Activated CD4-positive, alpha-beta T cell treated with anti-CD3 and anti-CD28 coated beads, Interleukin-2, amount 10 ng/mL, durations not matched to agents 24 days and 14 days (primary cell): ENCODE measurements at regions not wholly inside any gene's neighbourhood (a gene's known extent, or its start where the extent isn't known, plus 50 kb on each side); places are given as distances from the start of the nearest gene placed in this dataset.

Source experiments
- DNase-seq: peaks from one replicate; pipeline ENCODE4 v3.0.0; 2022
- H3K27ac Mint-ChIP-seq: one replicate; pipeline ENCODE4 v1.8.0; 2022; ENCODE audit warnings: mild to moderate bottlenecking, mixed read lengths
- H3K27me3 Mint-ChIP-seq: one replicate; pipeline ENCODE4 v1.8.0; 2022; ENCODE audit warnings: mixed read lengths
- H3K36me3 Mint-ChIP-seq: one replicate; pipeline ENCODE4 v1.8.0; 2022; ENCODE audit warnings: low read depth, mild to moderate bottlenecking, mixed read lengths
- H3K4me1 Mint-ChIP-seq: one replicate; pipeline ENCODE4 v1.8.0; 2021; ENCODE audit warnings: mixed read lengths
- H3K4me3 Mint-ChIP-seq: one replicate; pipeline ENCODE4 v1.8.0; 2022; ENCODE audit warnings: mild to moderate bottlenecking, moderate library complexity, mixed read lengths
- H3K9me3 Mint-ChIP-seq: one replicate; pipeline ENCODE4 v1.8.0; 2021; ENCODE audit warnings: mixed read lengths
- intact Hi-C: fragments of 100-400 bp; cut with micrococcal nuclease; formaldehyde crosslinking; loops from one replicate; pipeline ENCODE4 v1.15.1; 2023

DNA sequence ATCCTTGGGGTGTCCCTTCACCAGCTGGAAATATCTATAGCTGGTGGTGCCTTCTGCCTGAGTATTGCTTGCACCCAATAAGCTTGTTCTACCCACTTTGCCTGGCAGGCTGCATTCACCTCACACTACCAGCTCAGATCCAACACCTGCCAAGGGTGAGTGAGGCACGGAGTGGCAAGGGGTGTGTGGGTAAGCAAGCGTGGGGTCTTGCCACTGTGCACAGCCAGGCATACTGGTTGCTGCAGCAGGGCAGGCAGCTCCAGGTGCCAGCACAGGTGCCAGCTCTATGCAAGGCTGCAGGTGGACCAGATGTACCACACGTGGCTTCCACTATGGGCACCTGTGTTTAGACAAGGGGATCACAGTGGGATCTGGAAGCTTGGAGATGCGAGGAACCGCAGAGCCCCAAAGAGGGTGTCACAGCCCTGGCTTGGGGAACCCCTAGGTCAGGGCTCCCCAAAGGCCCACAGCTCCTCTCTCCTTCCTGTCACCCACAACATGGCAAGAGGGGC, 167.7 kb upstream of the MRPS30 start:
- Mint-ChIP-seq H3K36me3 (no peaks in the 10 kb centered on the region), H3K9me3 (peaks cover 3% of the 10 kb centered on the region), H3K27ac (no peak overlapping the region), H3K27me3 (no peaks in the 10 kb centered on the region), H3K4me3 (no peak overlapping the region), H3K4me1 (no peaks in the 10 kb centered on the region)
- no peak for DNase-seq
- intact Hi-C loops, result no loop called here

DNA sequence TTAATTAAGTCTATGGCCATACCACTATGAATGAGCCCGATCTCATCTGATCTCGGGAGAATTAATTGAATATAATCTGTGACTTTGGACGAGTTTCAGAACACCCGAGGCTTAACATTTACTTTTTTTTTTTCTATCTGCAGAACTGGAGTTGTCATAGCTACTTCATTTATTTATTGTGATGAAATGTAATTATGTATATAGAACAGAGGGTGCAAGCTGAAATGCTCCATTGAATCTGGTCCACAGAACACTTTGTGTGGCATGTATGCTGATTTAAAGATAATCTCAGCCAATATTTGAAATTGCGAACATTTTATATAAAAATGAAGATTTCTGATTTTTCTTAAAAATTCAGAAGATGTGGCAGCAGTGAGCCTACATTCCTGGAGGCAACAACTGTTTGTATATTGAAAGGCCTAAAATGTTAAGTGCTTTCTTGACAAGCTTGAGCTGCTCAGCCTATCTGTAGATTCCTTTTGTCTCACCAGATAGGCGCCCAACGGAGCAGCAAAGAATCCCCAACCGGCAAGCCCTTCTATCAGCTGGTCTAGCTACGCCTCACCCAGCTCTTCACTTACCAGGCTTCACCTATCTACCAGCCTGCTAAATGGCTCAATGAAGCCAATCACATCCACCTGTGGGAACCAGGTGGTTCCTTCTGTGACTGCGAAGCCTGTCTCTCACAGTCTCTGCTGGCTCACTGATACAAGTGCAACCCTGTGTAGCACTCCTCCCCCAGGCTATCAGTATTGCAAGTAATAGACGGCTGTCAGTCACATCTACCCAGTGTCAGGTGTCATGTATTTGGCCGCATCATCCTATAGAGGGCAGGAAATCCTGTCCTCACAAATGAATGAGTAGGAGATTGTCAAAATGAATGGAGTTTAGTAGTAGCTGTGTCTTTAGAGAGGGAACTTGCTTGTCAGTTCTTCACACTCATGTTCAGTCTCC, 170.6 kb upstream of the MRPS30 start:
- H3K27me3 Mint-ChIP-seq, result no peaks in the 10 kb centered on the region
- DNase-seq, result no peak
- no peak overlapping the region for H3K4me3 Mint-ChIP-seq
- peaks cover 7% of the 10 kb centered on the region for H3K9me3 Mint-ChIP-seq
- no peak overlapping the region for H3K27ac Mint-ChIP-seq
- no peaks in the 10 kb centered on the region for H3K36me3 Mint-ChIP-seq
- no peaks in the 10 kb centered on the region for H3K4me1 Mint-ChIP-seq
- intact Hi-C loops, result no loop called here

DNA sequence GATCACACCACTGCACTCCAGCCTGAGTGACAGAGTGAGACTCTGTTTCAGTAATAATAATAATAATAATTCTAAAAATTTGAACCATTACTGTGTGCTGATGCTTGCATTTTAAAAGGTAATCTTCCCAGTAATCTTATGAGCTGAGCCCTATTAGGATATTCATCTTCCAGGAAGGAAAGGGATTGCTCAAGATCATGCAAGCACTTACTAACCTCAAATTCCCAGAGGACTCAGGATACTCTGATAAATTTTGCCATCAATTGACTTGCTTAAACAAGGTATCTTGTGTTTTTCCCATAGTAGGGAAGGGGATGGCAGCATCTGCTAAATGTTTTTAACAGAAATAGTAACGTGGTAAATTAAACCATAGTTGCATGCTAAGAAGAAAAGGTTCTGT, 176.4 kb upstream of the MRPS30 start:
- no peaks in the 10 kb centered on the region for H3K4me1 Mint-ChIP-seq
- no peaks in the 10 kb centered on the region for H3K36me3 Mint-ChIP-seq
- intact Hi-C loops, result no loop called here
- H3K27me3 Mint-ChIP-seq, result no peaks in the 10 kb centered on the region
- no peak overlapping the region for H3K4me3 Mint-ChIP-seq
- no peak for DNase-seq
- peaks cover 8% of the 10 kb centered on the region for H3K9me3 Mint-ChIP-seq
- no peak overlapping the region for H3K27ac Mint-ChIP-seq

DNA sequence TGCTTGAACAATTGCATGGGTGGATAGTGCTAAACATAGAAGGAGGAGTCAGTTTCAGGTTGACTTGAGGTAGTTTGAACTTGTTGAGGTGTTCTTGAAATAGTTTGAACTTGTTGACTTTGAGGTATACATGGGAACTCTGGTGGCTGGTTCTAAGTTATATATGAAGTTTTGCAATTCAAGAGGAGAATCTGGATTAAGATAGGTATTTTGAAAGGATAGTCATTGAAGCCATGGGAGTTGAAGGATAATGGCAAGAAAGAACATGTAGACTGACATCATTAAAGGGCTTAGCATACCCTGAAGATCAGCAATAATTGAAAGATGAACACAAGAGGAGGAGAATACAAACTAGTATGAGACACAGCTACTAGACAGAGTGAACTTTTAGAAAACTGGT, 181.9 kb upstream of the MRPS30 start:
- Mint-ChIP-seq H3K4me1 (no peaks in the 10 kb centered on the region), H3K9me3 (peaks cover 11% of the 10 kb centered on the region), H3K4me3 (no peak overlapping the region), H3K27ac (no peak overlapping the region), H3K36me3 (no peaks in the 10 kb centered on the region), H3K27me3 (no peaks in the 10 kb centered on the region)
- no peak for DNase-seq
- intact Hi-C loops, result no loop called here

DNA sequence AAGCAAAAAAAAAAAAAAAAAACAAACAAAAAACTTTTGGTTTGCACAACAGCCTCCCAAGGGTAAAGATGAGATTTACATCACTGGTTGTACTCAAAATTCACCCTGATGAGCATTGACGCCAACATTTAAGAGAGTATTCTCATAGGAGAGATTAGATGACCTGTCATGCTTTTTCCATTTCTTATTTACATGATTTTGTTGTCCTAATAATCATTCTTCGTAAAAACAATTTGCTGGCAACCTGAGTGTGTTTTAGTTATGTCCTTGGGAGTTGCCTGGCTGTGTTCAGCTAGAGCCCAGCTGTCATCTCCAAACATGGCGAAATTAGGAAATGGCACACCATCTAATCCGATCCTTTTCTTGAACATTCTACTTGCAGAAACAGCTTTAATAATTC, 186.4 kb upstream of the MRPS30 start:
- Mint-ChIP-seq H3K27me3 (no peaks in the 10 kb centered on the region), H3K4me3 (no peak overlapping the region), H3K36me3 (no peaks in the 10 kb centered on the region), H3K9me3 (peaks cover 6% of the 10 kb centered on the region), H3K27ac (no peak overlapping the region), H3K4me1 (no peaks in the 10 kb centered on the region)
- no peak for DNase-seq
- intact Hi-C loops, result no loop called here

DNA sequence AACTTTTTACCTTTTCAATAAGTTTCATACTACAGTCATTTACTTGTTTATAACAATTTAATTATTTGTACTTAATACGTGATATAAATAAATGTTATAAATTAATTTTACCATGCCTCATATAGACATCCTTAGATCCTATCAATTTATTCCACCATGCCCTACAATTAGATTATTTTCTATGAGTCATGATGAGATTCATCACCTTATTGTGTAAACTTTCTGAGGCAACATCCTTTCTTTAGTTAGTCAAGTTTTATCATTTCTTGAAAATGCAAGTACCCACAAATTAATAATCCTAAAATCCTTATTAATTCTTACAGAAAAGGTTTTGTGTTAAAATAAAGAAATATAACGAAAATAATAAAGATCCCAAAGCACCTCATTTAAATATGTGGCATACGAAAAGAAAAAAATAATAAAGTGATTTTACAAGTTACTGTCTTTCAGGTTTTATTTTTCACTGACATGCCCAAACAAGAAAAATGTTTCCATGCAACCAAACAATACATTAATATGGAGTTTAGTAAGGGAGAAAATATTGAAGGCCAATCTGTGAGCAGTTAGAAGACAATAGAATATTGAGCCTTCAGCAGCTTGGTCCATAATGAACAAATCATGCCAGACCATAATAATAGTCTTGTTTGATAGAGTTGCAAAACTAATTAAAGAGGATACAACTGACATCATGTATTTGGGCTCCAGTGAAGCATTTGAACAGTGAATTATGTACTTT, 188.7 kb upstream of the MRPS30 start:
- no peaks in the 10 kb centered on the region for H3K27me3 Mint-ChIP-seq
- H3K36me3 Mint-ChIP-seq, result no peaks in the 10 kb centered on the region
- DNase-seq, result no peak
- H3K4me1 Mint-ChIP-seq, result no peaks in the 10 kb centered on the region
- H3K9me3 Mint-ChIP-seq, result no peaks in the 10 kb centered on the region
- no peak overlapping the region for H3K27ac Mint-ChIP-seq
- intact Hi-C loops, result no loop called here
- no peak overlapping the region for H3K4me3 Mint-ChIP-seq

DNA sequence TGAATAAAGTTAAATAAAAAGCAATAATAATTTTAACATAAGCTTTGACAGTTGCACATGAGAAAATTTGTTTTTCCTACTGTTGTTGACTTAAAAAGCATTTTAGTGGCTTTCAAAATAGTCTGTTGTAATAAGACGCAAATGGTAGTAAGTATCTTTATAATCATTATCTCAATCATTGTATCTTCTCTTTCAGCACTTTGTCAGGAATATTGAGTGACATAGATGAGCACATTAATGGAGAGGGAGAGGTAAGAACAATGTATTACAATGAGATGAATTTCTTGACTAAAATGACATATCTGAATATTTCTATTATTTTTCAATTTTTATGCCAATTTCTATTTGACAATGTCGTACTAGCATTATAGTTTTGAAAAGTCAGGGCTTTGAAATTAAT, 193.9 kb upstream of the MRPS30 start:
- Mint-ChIP-seq H3K36me3 (no peaks in the 10 kb centered on the region), H3K4me1 (no peaks in the 10 kb centered on the region), H3K27me3 (no peaks in the 10 kb centered on the region), H3K4me3 (no peak overlapping the region), H3K9me3 (no peaks in the 10 kb centered on the region), H3K27ac (no peak overlapping the region)
- DNase-seq, result no peak
- intact Hi-C loops, result no loop called here

DNA sequence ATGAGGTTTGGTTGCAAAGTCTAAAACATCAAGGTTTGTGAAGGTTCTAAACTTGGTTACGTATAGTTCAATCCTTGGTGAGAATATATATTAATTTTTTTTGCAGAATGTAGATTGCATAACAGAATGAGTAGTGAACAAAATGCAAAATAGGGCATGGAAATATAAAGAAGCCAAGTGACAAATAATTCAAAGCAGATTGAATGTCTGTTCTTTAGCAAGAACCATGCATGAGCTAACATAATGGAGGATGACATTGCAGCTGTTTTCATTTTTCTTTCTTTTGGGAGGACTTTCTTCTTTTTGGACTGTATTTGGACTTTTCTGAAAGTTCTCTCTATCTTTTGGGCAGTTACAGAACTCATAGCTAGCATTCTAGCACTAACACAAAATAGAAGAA, 194.8 kb upstream of the MRPS30 start:
- no peaks in the 10 kb centered on the region for H3K27me3 Mint-ChIP-seq
- intact Hi-C loops, result no loop called here
- no peaks in the 10 kb centered on the region for H3K9me3 Mint-ChIP-seq
- no peak overlapping the region for H3K27ac Mint-ChIP-seq
- no peaks in the 10 kb centered on the region for H3K4me1 Mint-ChIP-seq
- H3K4me3 Mint-ChIP-seq, result no peak overlapping the region
- no peak for DNase-seq
- H3K36me3 Mint-ChIP-seq, result no peaks in the 10 kb centered on the region

DNA sequence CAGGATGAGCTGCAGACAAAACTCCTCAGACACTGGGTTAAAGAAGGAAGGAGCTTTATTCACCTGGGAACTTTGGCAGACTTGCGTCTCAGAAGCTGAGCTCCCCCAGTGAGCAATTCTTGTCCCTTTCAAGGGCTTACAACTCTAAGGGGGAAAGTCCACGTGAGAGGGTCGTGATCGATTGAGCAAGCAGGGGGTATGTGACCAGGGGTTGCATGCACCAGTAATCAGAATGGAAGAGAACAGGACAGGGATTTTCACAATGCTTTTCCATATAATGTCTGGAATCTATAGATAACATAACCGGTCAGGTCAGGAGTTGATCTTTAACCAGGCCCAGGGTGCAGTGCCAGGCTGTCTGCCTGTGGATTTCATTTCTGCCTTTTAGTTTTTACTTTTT, 202.8 kb upstream of the MRPS30 start:
- no peaks in the 10 kb centered on the region for H3K36me3 Mint-ChIP-seq
- no peak for DNase-seq
- intact Hi-C loops, result no loop called here
- H3K4me1 Mint-ChIP-seq, result no peaks in the 10 kb centered on the region
- no peaks in the 10 kb centered on the region for H3K27me3 Mint-ChIP-seq
- H3K27ac Mint-ChIP-seq, result no peak overlapping the region
- peaks cover 4% of the 10 kb centered on the region for H3K9me3 Mint-ChIP-seq
- H3K4me3 Mint-ChIP-seq, result no peak overlapping the region

DNA sequence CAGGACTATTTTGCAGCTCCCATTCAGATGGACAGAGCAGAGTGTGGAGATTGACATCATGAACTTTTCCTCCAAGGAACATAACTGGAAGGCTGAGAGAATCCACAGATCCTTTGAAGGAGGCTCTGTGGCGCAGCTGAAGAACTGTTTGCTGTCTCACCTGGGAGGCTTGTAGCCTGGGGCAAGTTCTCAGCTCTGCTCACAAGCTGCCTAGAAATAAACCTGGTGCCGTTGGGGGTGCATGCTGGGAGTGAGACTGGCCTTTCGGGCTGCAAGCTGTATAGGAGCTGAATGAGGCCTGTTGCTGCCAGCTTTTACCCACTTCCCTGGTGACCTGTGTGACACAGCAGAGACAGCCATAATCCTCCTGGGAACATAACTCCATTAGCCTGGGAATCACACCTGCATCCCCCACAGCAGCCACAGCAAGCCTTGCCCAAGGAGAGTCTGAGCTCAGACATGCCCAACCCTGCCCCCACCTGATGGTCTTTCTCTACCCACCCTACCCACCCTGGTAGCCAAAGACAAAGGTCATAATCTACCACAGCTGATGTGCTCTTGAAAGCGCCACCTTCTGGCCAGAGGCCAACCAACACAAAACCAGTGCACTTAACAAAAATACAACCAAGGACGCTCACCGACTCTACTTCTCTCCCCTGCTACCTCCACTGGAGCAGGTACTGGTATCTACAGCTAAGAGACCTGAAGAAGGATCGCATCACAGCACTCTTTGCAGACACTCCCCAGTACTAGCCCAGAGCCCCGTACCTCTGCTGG, 205.1 kb upstream of the MRPS30 start:
- Mint-ChIP-seq H3K36me3 (no peaks in the 10 kb centered on the region), H3K9me3 (peaks cover 4% of the 10 kb centered on the region), H3K27ac (no peak overlapping the region), H3K27me3 (no peaks in the 10 kb centered on the region), H3K4me3 (no peak overlapping the region), H3K4me1 (no peaks in the 10 kb centered on the region)
- intact Hi-C loops, result no loop called here
- no peak for DNase-seq

DNA sequence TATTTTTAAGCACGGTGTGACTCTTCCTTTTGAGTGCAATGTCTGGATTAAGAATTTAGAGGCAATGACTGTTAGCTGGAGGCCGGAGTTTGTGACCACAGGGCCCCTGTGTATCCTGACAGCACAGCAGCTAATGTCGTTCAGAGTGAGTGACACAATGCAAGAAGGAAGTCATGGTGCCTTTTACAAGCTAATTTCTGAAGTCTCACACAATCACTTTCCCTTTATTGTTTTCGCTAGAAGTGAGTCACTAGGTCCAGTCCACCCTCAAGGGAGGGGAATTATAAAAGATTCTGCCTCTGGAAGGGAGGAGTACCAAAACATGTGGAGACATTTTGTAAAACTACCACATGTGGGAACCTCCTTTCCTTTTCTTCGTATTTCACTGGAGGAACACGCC, 185.5 kb upstream of the FGF10 start:
- Mint-ChIP-seq H3K36me3 (no peaks in the 10 kb centered on the region), H3K27me3 (no peaks in the 10 kb centered on the region), H3K4me1 (no peaks in the 10 kb centered on the region), H3K4me3 (no peak overlapping the region), H3K27ac (no peak overlapping the region), H3K9me3 (peaks cover 13% of the 10 kb centered on the region)
- no peak for DNase-seq
- intact Hi-C loops, result no loop called here

DNA sequence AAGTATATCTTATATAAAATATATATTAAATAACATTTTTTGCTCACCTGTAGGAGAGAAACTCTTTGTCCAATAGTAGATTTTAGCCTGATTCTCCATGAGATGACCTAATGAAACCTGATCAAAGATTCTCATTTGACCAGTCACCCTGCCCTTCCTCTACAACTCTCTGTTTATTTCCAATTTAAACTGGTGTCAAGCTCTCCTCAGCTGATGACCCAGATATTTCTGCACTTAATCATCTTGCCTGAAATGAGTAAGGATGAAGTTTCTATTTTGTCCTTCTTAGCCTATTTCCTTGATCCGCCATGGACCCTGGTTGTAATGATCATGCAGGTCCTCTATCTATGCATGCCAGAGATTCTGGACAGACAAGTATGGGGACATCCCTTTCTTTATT, 179.3 kb upstream of the FGF10 start:
- no peak overlapping the region for H3K4me3 Mint-ChIP-seq
- intact Hi-C loops, result no loop called here
- no peaks in the 10 kb centered on the region for H3K4me1 Mint-ChIP-seq
- DNase-seq, result no peak
- H3K27ac Mint-ChIP-seq, result no peak overlapping the region
- no peaks in the 10 kb centered on the region for H3K27me3 Mint-ChIP-seq
- no peaks in the 10 kb centered on the region for H3K36me3 Mint-ChIP-seq
- peaks cover 7% of the 10 kb centered on the region for H3K9me3 Mint-ChIP-seq

DNA sequence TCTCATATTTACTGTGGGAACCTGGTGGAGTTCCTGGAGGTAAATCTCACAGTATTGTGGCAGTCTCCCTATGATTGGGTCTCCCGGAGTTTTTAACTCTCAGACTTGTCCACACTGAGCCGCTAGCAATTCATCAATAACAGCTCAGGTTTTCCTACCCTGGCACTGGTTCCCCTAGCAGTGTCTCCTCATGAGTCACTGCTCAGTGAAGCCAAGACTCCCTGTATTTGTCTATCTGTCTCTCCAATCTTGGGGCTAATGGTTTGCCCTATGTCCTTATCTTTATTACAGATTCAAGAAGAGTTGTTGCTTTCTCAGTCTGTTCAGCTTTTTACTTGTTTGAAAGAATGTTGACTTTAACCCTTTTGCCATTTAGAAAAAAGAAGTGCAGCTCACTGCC, 176.7 kb upstream of the FGF10 start:
- Mint-ChIP-seq H3K4me1 (no peaks in the 10 kb centered on the region), H3K27me3 (no peaks in the 10 kb centered on the region), H3K36me3 (no peaks in the 10 kb centered on the region), H3K9me3 (no peaks in the 10 kb centered on the region), H3K27ac (no peak overlapping the region), H3K4me3 (no peak overlapping the region)
- DNase-seq, result no peak
- intact Hi-C loops, result no loop called here

DNA sequence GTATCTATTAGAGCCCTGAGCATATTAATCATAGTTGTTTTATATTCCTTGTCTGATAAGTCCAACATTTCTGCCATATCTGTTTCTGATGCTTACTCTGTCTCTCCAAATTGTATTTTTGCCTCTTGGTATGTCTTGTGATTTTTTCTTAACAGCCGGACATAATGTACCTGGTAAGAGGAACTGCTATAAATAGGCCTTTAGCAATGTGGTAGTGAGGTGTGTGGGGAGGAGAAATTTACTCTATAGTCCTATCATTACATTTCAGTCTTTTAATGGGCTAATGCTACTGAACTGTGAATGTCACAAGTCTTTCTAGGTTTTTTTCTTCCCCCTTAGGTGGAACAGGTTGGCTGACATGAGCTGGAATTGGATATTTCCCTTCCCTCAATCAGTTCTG, 176.1 kb upstream of the FGF10 start:
- no peaks in the 10 kb centered on the region for H3K9me3 Mint-ChIP-seq
- no peak overlapping the region for H3K27ac Mint-ChIP-seq
- H3K4me3 Mint-ChIP-seq, result no peak overlapping the region
- intact Hi-C loops, result no loop called here
- no peak for DNase-seq
- H3K36me3 Mint-ChIP-seq, result no peaks in the 10 kb centered on the region
- no peaks in the 10 kb centered on the region for H3K4me1 Mint-ChIP-seq
- H3K27me3 Mint-ChIP-seq, result no peaks in the 10 kb centered on the region
